ENCODE measurements at regions not wholly inside any gene's neighbourhood (a gene's known extent, or its start where the extent isn't known, plus 50 kb on each side); places are given as distances from the start of the nearest gene placed in this dataset.
"Not testable (repeated sequence)": the region's sequence is repeated elsewhere in the genome, so short reads cannot be mapped to it uniquely, and the experiment has no call there.

DNA sequence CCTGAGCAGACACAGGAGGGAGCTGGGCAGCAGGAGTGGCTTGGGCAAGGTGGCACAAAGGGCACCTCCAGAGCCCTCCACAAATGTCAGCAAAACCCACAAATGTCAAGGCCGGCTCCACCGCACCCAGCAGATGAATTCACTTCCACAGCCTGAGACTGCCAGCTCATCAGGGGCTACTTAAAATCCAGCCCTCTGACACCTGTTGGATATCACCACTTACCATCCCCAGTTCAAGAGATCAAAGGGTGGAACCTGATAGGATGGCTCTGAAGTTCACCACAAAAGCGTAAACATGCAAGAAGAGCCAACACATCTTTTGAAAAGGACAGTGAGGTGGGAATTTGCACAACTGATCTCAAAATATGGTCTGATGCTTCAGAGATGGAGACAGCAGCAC lies 168.6 kb upstream of the GRK3 start:
- Histone ChIP-seq H3K4me3 (ENCODE audit: low read depth, low read length) (no peak overlapping the region), H3K36me3 (ENCODE audit: control insufficient read depth, insufficient read depth, low read length) (no peaks in the 10 kb centered on the region), H3K4me1 (ENCODE audit: control insufficient read depth, insufficient read depth, low read length) (peaks cover 2% of the 10 kb centered on the region; the same call in 1 of the 2 replicates), H3K27ac (ENCODE audit: low read depth, low read length) (no peak overlapping the region), H3K27me3 (ENCODE audit: control insufficient read depth, insufficient read depth, low read length) (no peaks in the 10 kb centered on the region), H3K9me3 (ENCODE audit: control insufficient read depth, insufficient read depth, low read depth, low read length) (no peaks in the 10 kb centered on the region), H3K9ac (ENCODE audit: low read length) (no peak overlapping the region)

DNA sequence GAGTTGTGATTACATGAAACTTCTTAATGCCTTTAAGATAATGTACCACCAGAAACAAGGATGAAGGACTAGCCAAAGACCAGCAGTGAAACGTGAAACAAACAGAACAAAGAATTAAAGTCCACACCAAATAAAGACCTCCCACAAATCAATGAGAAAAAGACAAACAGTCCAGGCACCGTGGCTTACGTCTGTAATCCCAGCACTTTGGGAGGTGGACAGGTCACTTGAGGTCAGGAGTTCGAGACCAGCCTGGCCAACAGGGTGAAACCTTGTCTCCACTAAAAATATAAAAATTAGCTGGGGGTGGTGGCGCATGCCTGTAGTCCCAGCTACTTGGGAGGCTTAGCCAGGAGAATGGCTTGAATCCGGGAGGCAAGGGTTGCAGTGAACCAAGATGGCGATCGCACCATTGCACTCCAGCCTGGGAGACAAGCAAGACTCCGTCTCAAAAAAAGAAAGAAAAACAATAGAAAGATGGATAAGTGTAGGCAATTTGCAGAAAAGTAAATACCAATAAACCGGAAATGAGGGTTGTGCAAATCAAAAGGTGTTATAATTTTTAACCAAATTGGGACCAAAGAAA lies 167.8 kb upstream of the GRK3 start:
- no peaks in the 10 kb centered on the region for H3K27me3 ChIP-seq (ENCODE audit: control insufficient read depth, insufficient read depth, low read length)
- H3K27ac ChIP-seq (ENCODE audit: low read depth, low read length): no peak overlapping the region
- H3K4me3 ChIP-seq (ENCODE audit: low read depth, low read length): no peak overlapping the region
- H3K36me3 ChIP-seq (ENCODE audit: control insufficient read depth, insufficient read depth, low read length): no peaks in the 10 kb centered on the region
- H3K9me3 ChIP-seq (ENCODE audit: control insufficient read depth, insufficient read depth, low read depth, low read length): no peaks in the 10 kb centered on the region
- peaks cover 5% of the 10 kb centered on the region; the same call in 1 of the 2 replicates for H3K4me1 ChIP-seq (ENCODE audit: control insufficient read depth, insufficient read depth, low read length)
- H3K9ac ChIP-seq (ENCODE audit: low read length): no peak overlapping the region

DNA sequence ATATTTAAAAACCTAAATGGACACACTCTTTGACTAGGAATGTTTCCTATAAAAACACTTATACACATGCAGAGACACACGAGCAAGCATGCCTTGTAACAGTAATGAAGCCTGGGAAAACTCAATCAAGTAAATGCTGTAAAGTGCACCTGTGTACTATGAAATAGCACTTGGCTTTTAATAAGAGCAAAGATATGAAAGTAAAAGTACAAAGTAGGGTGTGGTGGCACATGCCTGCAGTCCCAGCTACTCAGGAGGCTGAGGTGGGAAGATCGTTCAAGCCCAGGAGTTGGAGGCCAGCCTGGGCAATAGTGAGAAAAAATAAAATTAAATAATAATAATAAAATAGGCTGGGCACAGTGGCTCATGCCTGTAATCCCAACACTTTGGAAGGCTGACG lies 166.9 kb upstream of the GRK3 start:
- H3K36me3 ChIP-seq (ENCODE audit: control insufficient read depth, insufficient read depth, low read length): no peaks in the 10 kb centered on the region
- peaks cover 7% of the 10 kb centered on the region for H3K4me1 ChIP-seq (ENCODE audit: control insufficient read depth, insufficient read depth, low read length)
- H3K27me3 ChIP-seq (ENCODE audit: control insufficient read depth, insufficient read depth, low read length): no peaks in the 10 kb centered on the region

DNA sequence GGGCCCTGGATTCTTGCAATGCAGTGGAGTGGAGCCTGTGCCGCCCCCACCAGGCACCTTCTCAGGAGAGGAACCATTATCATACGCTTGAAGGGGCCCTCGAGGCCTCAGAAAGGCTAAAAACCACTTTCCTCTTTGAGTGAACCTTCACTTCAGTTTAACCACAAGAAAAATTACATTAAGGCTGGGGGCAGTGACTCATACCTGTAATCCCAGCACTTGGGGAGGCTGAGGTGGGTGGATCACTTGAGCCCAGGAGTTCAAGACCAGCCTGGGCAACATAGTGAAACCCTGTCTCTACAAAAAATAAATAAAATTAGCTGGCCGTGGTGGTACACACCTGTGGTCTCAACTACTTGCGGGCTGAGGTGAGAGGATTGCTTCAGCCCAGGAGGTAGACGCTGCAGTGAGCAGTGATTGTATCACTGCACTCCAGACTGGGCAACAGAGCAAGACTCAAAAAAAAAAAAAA lies 165.8 kb upstream of the GRK3 start:
- H3K9me3 ChIP-seq (ENCODE audit: control insufficient read depth, insufficient read depth, low read depth, low read length); H3K9ac ChIP-seq (ENCODE audit: low read length); H3K27ac ChIP-seq (ENCODE audit: low read depth, low read length): not testable (repeated sequence)

More for the DNA sequence above, 166.9 kb upstream of the GRK3 start:
- Histone ChIP-seq H3K4me3 (ENCODE audit: low read depth, low read length) (no peak overlapping the region), H3K27ac (ENCODE audit: low read depth, low read length) (no peak overlapping the region), H3K9me3 (ENCODE audit: control insufficient read depth, insufficient read depth, low read depth, low read length) (no peaks in the 10 kb centered on the region), H3K9ac (ENCODE audit: low read length) (no peak overlapping the region)

DNA sequence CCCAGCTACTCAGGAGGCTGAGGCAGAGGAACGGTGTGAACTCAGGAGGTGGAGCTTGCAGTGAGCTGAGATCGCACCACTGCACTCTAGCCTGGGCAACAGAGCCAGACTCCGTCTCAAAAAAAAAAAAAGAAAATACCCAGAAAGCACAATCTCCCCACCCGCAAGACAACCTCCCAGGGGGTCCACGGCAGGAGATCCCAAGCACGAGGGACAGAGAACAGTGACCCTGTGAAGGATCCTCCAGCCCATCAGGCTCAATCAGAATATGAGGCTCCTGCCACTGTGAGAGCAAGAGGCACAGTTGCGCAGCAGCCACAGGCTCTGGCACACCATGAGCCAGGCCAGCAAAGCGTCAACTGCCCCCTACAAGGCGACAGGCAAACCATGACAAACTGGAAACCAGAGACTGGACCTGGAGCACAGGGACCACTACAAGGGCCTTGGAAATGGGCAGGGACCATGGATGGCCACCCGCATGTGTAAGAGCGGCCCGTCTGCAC lies 164.8 kb upstream of the GRK3 start:
- H3K36me3 ChIP-seq (ENCODE audit: control insufficient read depth, insufficient read depth, low read length): no peaks in the 10 kb centered on the region

More for the DNA sequence above, 165.8 kb upstream of the GRK3 start:
- H3K27me3 ChIP-seq (ENCODE audit: control insufficient read depth, insufficient read depth, low read length); H3K36me3 ChIP-seq (ENCODE audit: control insufficient read depth, insufficient read depth, low read length); H3K4me3 ChIP-seq (ENCODE audit: low read depth, low read length): not testable (repeated sequence)
- H3K4me1 ChIP-seq (ENCODE audit: control insufficient read depth, insufficient read depth, low read length): peaks cover 17% of the 10 kb centered on the region

DNA sequence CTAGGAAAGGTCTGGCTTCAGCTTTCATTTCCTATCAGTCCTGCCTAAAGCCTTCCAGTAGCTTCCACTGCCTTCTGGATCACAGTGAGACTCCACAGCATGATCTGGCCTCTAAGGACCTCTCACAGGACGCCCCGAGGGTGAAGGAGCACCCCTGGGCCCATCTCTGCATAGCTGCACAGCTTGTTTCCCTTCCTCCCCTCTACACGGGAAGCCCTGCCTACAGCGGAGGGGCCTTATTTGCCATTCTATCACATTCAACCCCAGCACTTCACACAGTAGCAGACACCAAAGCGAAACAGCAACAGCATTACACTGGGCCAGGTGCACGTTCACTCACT lies 162.3 kb upstream of the GRK3 start:
- H3K36me3 ChIP-seq (ENCODE audit: control insufficient read depth, insufficient read depth, low read length): no peaks in the 10 kb centered on the region
- peaks cover 27% of the 10 kb centered on the region for H3K4me1 ChIP-seq (ENCODE audit: control insufficient read depth, insufficient read depth, low read length)
- H3K9me3 ChIP-seq (ENCODE audit: control insufficient read depth, insufficient read depth, low read depth, low read length): no peaks in the 10 kb centered on the region
- peaks cover 2% of the 10 kb centered on the region; the same call in 1 of the 2 replicates for H3K27me3 ChIP-seq (ENCODE audit: control insufficient read depth, insufficient read depth, low read length)
- no peak overlapping the region for H3K9ac ChIP-seq (ENCODE audit: low read length)
- no peak overlapping the region for H3K27ac ChIP-seq (ENCODE audit: low read depth, low read length)
- no peak overlapping the region for H3K4me3 ChIP-seq (ENCODE audit: low read depth, low read length)

More for the DNA sequence above, 164.8 kb upstream of the GRK3 start:
- H3K27ac ChIP-seq (ENCODE audit: low read depth, low read length): no peak overlapping the region
- H3K4me3 ChIP-seq (ENCODE audit: low read depth, low read length): no peak overlapping the region
- H3K9ac ChIP-seq (ENCODE audit: low read length): no peak overlapping the region
- H3K9me3 ChIP-seq (ENCODE audit: control insufficient read depth, insufficient read depth, low read depth, low read length): no peaks in the 10 kb centered on the region
- no peaks in the 10 kb centered on the region for H3K27me3 ChIP-seq (ENCODE audit: control insufficient read depth, insufficient read depth, low read length)
- peaks cover 23% of the 10 kb centered on the region for H3K4me1 ChIP-seq (ENCODE audit: control insufficient read depth, insufficient read depth, low read length)

DNA sequence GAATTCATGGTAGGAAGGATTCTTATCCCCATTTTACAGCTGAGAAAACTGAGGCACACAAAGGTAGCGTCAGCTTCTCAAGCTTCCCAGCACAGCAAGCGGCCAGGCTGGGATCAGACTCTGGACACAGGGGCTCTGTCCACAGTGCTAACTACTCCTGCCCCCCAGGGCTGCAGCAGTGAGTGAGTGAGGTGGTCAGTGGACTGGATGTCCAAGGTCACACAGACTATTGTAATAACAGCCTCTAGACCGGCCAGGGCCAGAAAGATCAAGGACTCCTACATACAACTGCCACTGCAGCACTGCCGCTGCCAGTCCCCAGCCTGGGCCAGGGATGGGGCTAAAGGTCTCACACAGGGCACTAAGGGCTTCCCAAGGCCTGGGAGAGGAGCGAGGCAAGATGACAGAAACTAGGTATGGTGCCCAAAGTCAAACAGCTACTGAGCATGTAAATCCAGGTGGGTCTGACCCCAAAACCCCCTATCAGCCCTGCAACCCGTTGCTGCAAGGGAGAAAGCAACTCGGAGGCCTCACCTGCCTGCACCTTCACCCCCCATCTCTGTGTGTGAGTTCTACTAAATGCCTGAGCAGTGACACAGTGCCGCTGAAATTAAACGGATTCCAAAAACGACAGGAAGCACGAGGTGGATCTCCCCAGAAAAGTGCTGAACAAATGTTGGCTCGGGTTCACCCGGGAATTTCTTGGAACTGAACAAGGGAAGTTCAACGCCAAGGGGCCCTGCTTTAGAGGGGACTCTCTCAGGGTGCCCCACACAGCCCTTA lies 161.8 kb upstream of the GRK3 start:
- no peak overlapping the region for H3K9ac ChIP-seq (ENCODE audit: low read length)
- H3K27ac ChIP-seq (ENCODE audit: low read depth, low read length): no peak overlapping the region
- H3K36me3 ChIP-seq (ENCODE audit: control insufficient read depth, insufficient read depth, low read length): no peaks in the 10 kb centered on the region
- peaks cover 31% of the 10 kb centered on the region for H3K4me1 ChIP-seq (ENCODE audit: control insufficient read depth, insufficient read depth, low read length)
- peak overlapping the region; percentile 54; the same call in 1 of the 2 replicates for H3K4me3 ChIP-seq (ENCODE audit: low read depth, low read length)
- peaks cover 2% of the 10 kb centered on the region; the same call in 1 of the 2 replicates for H3K27me3 ChIP-seq (ENCODE audit: control insufficient read depth, insufficient read depth, low read length)
- no peaks in the 10 kb centered on the region for H3K9me3 ChIP-seq (ENCODE audit: control insufficient read depth, insufficient read depth, low read depth, low read length)

DNA sequence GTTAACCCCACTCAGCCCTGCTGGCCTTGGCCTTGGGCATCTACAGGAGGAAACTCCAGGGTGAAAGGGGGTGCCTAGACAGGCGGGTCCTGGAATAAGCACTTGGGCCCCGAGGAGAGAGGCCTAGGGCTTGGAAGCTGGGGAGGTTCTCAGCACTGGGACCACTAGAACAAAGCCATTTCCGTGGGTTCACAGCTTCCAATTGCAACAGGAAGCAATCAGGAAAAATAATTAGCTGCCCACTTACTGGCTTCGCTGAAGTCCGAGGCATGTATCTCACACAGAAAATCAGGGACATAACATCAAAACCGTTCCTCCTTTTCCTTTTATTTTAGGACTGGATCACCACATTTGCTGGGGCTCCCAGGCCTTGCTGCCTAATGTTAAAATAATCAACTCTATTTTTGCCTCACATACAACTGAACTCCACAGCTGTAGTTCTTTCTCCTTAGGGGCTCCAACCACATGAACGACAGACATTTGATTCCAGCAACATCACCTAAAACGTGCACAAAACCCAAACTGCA lies 161.1 kb upstream of the GRK3 start:
- no peak overlapping the region for H3K27ac ChIP-seq (ENCODE audit: low read depth, low read length)
- H3K4me1 ChIP-seq (ENCODE audit: control insufficient read depth, insufficient read depth, low read length): peaks cover 33% of the 10 kb centered on the region
- peak overlapping the region; percentile 54 for H3K4me3 ChIP-seq (ENCODE audit: low read depth, low read length)
- H3K36me3 ChIP-seq (ENCODE audit: control insufficient read depth, insufficient read depth, low read length): no peaks in the 10 kb centered on the region
- peaks cover 2% of the 10 kb centered on the region; the same call in 1 of the 2 replicates for H3K27me3 ChIP-seq (ENCODE audit: control insufficient read depth, insufficient read depth, low read length)
- H3K9me3 ChIP-seq (ENCODE audit: control insufficient read depth, insufficient read depth, low read depth, low read length): no peaks in the 10 kb centered on the region
- no peak overlapping the region for H3K9ac ChIP-seq (ENCODE audit: low read length)

DNA sequence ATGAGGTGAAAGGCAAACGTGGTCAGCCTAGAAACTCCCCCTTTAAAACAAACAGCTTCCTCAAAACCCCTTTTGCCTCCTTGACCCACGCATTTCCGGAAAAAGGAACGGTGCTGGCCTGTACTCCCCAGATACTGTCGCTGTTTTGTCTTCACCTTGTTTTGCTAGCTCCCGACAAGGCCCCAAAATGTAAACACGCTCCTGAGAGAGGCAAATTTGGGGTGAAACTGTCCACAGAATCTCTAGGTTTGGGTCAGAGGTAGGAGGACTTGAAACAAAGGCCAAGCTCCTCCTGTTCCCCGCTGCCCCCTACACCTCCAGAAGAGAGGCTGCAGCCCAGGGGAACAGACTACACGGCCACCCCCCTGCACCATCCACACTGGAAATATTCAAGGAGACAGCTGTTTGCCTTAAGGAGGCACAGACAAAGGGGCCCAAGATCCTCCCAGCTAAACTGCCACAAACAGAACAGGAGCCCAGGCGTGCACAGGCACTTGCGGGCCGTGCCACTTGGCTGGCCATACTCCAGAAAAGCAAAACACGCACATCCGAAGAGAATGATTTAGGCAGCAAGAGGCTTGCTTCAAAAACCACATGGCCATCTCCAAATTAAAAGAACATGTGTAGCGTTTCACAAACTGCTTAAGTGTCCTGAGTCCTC lies 160.5 kb upstream of the GRK3 start:
- Histone ChIP-seq H3K9me3 (ENCODE audit: control insufficient read depth, insufficient read depth, low read depth, low read length) (no peaks in the 10 kb centered on the region), H3K27me3 (ENCODE audit: control insufficient read depth, insufficient read depth, low read length) (peaks cover 2% of the 10 kb centered on the region; the same call in 1 of the 2 replicates), H3K9ac (ENCODE audit: low read length) (peak overlapping the region; percentile 47), H3K4me1 (ENCODE audit: control insufficient read depth, insufficient read depth, low read length) (peaks cover 33% of the 10 kb centered on the region), H3K27ac (ENCODE audit: low read depth, low read length) (no peak overlapping the region), H3K4me3 (ENCODE audit: low read depth, low read length) (peak overlapping the region; percentile 54), H3K36me3 (ENCODE audit: control insufficient read depth, insufficient read depth, low read length) (no peaks in the 10 kb centered on the region)

DNA sequence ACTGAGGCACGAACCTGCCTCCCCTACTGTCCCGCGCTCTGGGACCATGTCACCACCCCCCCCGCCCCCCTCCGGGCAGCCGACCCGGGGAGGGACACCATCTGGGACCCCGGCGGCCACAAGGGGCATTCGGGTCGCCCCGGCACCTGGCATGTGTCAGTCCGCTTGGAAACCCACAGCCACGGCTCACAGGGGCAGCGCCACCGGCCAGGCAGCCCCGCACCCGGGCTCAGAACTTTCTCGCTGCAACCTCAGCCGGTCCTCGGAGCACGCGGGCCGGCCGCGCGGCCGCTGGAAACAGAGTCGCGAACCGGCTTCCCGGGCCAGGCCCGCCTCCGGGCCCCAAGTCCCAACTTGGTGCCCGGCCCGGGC lies 159.9 kb upstream of the GRK3 start:
- H3K27ac ChIP-seq (ENCODE audit: low read depth, low read length): no peak overlapping the region
- no peaks in the 10 kb centered on the region for H3K36me3 ChIP-seq (ENCODE audit: control insufficient read depth, insufficient read depth, low read length)
- H3K9me3 ChIP-seq (ENCODE audit: control insufficient read depth, insufficient read depth, low read depth, low read length): no peaks in the 10 kb centered on the region
- H3K4me3 ChIP-seq (ENCODE audit: low read depth, low read length): peak overlapping the region; percentile 54
- H3K27me3 ChIP-seq (ENCODE audit: control insufficient read depth, insufficient read depth, low read length): peaks cover 2% of the 10 kb centered on the region; the same call in 1 of the 2 replicates
- peaks cover 33% of the 10 kb centered on the region for H3K4me1 ChIP-seq (ENCODE audit: control insufficient read depth, insufficient read depth, low read length)
- peak overlapping the region; percentile 53 for H3K9ac ChIP-seq (ENCODE audit: low read length)

All from HUES6 (cell line).